Kidney capillary endothelial cell (primary cell): ENCODE measurements at regions not wholly inside any gene's neighbourhood (a gene's known extent, or its start where the extent isn't known, plus 50 kb on each side); places are given as distances from the start of the nearest gene placed in this dataset.
"Not testable (repeated sequence)": the region's sequence is repeated elsewhere in the genome, so short reads cannot be mapped to it uniquely, and the experiment has no call there.

Experiments
- DNase-seq: peaks from one replicate; pipeline ENCODE4 v3.0.0-alpha.2; 2018; ENCODE audit warnings: low spot score

DNA sequence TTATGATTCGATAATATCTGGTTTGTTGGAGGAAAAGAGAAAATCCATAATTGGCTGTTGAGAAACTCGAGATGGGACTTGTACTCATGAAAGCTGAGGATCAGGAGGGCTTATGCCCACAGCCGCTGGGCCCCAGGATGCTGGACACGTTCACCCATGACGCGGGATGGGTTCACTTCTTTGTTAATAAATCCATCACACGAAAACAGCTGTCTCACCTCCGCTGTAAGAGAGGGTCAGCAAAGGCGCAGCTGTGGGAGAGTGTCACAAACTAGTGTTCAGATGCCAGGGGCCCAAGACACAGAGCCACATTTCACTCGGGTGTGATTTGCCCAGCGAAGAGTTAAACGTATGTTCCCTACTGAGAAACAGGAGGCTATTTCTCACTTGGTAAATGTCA is 315.1 kb downstream of the THBS2 start:
- DNase-seq: no peak

GRCh38 chr6:168937054-168937453 is 316.6 kb downstream of the THBS2 start:
- no peak for DNase-seq

- DNase-seq: no peak
Observed at GRCh38 chr6:168935628-168936010, 318.0 kb downstream of the THBS2 start.

DNA sequence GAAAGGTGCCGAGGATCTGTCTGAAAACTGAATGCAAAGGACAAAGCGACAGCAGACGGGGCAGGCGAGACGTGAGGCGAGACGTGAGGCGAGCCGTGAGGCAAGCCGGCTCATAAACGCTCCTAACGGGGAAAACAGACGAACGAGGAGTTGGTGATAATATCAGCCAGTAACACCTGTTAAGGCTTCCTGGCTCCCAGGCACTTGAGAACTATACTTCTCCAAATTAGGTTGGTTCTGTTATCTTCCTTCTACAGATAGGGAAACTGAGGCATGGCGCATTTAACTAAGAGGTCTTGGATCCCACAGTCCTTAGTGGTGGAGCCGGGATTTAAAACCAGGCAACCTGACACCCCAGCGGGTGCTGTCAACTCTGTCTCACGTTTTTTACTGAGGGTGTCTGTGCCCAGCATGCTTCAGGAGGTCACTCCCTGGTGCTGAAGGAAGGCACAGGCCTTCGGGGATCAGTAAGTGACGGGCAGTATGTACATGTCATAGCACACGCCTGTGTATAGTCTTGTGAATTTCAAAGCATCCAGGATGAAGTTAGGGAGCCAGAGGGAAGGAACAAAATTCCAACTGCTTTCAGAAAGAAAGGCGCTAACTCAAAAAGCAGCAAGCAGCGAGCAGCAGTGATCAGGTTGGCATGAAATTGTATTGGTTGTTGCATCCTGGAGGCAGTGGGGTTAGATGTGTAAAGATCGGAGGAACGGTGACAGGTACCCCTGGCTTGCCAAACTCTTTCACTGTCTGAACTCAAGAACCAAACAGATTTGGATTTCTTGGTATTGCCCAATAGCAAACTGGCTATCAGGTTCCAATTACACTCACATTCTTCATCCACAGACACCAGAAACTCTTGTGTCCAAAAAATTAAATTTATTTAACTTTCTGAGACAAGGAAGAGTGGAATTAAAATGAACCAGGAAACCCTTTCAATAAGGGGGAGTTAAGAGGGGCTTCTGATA is 318.7 kb downstream of the THBS2 start:
- no peak for DNase-seq

GRCh38 chr6:168932171-168932570 is 321.5 kb downstream of the THBS2 start:
- not testable (repeated sequence) for DNase-seq

DNA sequence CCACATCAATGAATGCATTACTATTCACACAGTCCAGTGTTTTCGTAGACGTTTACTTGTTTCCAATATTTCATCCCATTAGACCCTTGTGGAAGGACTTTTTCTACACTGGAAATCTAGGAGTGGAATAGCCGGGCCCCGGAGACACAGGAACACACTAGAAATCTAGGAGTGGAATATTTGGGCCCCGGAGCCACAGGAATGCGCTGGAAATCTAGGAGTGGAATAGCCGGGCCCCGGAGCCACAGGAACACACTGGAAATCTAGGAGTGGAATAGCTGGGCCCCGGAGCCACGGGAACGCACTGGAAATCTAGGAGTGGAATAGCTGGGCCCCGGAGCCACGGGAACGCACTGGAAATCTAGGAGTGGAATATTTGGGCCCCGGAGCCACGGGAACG is 322.6 kb downstream of the THBS2 start:
- DNase-seq: not testable (repeated sequence)

DNA sequence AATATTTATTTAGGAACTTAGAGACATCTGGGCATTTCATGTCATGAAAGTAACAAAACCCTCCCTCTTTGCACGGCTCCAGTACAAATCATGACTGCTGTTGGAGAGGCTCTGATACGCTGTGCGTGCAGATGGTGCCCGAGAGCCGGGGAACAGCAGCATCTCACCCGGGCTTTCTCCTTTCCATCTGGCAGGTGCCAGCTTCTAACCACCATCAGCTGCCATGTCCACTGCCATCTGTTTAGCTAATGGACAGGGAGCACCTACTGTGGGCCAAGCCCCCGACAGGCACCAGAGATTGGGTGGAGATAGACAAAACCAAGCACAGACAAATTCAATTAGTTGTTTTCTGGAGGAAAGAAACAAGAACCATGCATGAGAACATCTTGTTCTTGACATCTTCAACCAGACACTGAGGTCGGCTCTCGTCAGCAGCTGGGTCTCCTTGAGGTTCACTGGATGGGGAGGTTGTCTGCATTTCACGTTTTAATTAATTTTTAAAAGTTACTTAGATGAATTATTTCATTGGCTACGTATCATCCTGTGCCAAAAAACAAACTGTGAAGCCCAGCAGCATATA is 323.7 kb downstream of the THBS2 start:
- no peak for DNase-seq

- no peak for DNase-seq
Observed at GRCh38 chr6:168928012-168928411, 325.6 kb downstream of the THBS2 start.

DNA sequence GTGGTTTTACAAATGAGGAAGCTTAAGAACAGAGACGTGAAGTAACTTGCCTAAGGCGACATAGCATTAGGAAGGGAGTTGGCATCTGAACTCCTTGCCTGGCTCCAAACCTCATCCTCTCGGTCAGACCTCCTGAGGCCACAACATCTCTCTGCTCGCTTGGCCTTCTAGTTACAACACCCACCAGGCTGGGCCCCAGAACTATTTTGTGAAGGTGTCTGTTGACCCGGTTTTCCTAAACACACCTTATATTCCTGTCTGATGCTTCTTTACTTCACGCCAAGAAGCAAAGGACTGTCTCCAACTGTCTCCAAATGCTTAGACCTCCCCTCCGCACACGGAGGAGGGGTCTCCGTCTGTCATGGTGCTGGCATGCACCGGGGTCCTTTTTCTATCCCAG is 326.6 kb downstream of the THBS2 start:
- no peak for DNase-seq

GRCh38 chr6:168926306-168926705 is 327.3 kb downstream of the THBS2 start:
- DNase-seq: no peak

DNA sequence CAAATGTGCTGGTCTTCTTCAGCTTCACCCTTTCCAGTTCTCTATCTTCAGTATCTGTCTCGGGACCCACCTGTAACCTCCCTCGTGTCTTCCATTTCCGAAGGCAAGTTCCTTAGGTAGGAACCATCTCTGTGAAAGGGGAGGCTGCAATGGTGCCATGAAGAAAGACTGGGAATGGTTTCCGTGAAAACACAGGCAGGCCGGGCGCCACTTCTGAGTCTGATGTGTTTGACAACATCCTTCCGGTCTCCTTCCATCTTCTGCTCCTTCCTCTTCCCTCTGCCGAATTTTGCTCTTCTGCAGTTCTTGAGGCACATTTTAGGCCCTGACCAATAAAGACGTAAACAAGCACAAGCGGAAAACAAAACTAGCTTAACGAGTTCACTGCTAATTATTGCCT is 328.0 kb downstream of the THBS2 start:
- DNase-seq: no peak

DNA sequence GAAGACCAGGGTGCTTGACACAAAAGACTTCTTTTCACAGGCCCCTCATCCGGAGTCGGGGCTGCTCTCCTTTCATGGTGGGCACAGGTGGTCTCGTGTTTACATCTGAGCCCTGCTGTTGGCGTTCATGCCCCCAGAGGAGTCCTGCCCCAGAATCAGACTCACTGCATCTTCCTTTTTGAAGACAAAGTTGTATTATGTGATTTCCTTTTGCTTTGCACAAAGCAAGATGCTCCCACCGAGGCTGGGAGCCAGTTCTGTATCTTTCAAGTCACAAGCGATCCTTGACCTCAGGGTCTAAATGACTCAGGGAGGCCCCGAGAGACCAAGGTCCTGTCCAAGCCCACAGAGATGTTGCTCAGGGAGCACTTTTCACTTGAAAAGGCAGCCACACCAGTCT is 330.5 kb downstream of the THBS2 start:
- no peak for DNase-seq

GRCh38 chr6:168922436-168922835 is 331.2 kb downstream of the THBS2 start:
- no peak for DNase-seq

DNA sequence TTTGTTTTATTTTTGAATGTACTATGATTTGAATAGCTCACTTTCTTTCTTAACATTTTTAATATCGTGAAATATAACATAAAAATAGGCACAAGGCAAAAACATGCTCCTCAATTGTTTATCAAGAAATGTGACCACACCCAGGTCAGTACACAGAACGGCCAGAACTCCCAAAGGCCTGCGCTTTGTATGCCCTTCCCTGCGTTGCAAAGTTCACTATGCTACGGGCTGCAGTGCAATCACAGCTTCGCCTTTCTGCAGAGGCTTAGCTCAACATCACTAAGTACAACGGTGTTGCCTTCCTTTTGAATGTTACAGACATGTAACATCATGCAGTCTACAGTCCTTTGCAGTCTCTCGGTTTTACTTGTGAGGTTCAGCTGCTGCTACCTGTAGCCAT is 333.4 kb downstream of the THBS2 start:
- no peak for DNase-seq

GRCh38 chr6:168919470-168920179 is 334.0 kb downstream of the THBS2 start:
- no peak for DNase-seq

GRCh38 chr6:168916576-168917211 is 337.0 kb downstream of the THBS2 start:
- no peak for DNase-seq

DNA sequence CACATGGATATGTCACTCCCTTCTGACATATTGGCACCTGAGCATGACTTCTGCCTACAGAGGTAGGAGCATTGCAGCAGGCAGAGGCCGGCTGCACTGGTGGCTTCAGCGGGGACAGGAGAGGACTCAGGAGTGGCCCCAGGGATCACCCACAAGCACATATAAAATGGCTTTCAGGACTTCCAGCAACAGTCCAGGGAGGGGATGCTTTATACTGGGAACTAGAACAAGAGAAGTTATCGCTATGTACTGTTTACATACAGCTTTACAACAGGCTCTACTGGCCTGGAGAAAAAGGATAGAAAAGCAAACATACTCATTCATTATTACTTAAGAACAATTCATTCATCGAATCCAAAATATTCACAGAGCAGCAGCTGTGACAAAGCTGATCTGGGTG is 337.8 kb downstream of the THBS2 start:
- no peak for DNase-seq

DNA sequence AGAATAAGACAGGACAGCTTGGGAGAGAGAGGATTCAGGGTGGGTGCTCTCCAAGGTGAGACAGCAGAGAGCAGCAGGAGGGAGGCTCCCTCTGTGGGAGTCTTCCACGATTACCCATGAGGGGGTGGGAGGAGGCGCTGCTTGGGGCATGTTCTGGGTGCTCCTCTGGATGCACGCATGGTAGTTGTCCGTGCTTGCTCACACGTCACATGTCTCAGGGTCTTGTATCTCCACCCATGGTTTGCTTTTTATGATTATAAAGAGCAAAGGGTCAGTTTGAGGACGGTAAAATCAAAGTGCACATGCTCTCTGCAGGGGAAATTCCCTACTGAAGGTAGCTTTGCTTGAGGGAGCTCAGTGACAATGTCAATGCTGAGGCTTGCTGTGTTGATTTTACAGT is 338.4 kb downstream of the THBS2 start:
- no peak for DNase-seq

DNA sequence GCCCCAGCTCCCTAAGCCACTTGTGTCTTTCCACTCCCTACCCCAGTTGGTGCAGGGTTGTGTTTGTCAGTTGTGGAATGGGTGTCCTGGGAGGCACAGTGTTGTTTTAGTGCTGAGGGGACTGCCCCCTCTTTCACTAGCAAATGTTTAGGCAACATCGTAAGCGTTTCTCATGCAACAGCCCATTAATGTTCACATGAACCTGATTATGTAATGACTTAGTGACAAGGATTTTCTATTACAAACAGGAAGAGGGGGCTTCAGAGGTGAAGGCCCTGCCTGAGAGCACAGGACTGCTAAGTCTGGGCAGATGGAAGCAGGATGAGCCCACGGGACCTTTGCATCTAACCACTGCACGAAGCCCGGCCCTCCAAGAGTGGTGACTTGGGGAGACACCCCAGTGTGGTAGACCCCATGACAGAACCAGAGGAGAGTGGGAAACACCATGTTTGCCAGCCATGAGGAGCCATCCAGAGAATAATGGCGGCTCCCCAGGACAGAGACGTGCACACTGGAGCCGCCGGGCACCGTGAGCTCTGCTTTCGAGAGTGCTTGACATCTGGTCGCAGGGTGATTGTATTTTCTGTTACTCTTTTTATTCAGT is 339.7 kb downstream of the THBS2 start:
- DNase-seq: no peak

GRCh38 chr6:168913231-168913865 is 340.3 kb downstream of the THBS2 start:
- DNase-seq: not testable (repeated sequence)

DNA sequence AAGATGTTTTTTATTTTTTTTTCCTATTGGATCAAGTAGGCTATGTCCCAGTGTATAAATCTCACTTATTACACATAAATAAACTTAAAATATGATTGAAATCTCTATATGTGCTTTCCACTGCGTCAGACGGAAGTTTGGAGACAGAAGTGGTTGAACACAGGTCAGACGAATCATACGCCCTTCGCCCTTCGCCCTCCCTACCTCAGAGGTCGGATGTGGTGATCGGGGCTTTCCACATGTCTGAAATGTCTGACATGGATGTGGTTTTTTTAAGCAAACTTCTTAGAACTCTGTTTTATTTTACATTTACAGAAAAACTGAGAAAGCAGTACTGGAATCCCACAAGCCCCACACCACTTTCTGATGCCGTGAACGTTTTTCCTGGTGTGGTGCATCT is 344.4 kb downstream of the THBS2 start:
- no peak for DNase-seq

DNA sequence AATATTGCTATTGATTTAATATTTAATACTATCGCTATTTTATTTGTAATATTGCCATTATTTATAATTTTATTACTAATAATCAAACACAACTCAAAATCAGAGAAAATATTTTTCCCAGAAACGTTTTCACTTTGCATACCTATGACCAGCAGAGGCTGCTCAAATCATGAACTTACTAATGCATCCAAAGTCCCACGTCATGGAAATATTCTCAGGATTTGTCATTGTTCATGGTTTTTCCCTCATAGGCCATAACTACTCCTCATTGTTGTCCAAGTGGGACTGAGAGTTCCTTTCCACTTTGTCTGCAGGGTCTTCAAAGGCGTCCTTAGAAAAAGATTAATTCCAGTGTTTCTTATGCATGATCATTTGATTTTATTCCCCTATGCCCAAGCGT is 344.8 kb downstream of the THBS2 start:
- DNase-seq: no peak
